ENCODE measurements at regions not wholly inside any gene's neighbourhood (a gene's known extent, or its start where the extent isn't known, plus 50 kb on each side); places are given as distances from the start of the nearest gene placed in this dataset.
A peak's percentile ranks its signal among the peaks of the same experiment; 100 is the strongest.

DNA sequence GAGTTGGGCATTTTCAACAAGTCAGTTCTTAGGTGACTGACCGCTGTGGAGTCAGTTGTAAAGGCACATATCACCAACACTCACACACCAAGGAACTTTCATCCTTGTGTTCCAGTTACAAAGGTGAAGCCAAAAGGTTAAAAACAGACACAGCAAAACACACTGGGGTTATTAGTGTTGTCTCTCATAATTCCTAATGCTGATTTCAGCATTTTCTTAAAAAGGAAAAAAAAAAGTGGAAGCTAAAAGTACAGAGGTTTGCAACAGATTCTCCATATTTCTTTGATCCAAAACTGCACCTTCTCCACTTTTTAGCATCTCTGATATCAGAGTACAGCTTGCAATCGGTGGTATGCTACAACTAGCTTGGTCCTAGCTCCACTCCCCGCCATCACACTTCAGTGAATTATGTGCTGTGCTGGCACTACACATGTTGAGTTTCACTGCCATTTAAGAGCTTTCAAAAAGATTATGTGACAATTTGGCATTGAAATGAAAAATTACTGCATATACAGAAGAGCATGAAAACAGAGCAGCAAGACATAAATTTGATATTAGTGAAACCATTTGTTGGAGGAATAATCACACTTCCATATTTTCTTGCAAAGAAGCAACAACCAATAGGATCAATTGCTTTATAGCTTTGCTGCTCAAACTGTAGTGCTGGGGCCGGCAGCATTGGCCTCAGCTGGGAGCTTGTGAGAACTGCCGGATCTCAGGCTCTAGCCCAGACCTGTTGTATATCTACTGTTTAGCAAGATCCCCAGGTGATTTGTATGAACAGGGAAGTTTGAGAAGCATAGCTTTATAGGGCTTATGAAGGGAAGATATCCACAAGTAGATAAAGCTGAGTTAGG is 62.3 kb upstream of the DAPL1 start:
- intact Hi-C loops (cut with DNase I), result no loop called here
- no peaks in the 10 kb centered on the region for H3K27me3 ChIP-seq (ENCODE audit: control insufficient read depth, insufficient read depth)
- WGBS, result 90% methylated on average over 5 of the region's 5 CpGs
- no peak overlapping the region for H3K4me3 ChIP-seq (ENCODE audit: low read length)
- ATAC-seq (no peak), DNase-seq (no peak)
- no peaks in the 10 kb centered on the region for H3K4me1 ChIP-seq (ENCODE audit: control insufficient read depth, insufficient read depth, low read length)
- H3K9me3 ChIP-seq (ENCODE audit: control insufficient read depth, low read length), result no peaks in the 10 kb centered on the region
- no peak overlapping the region for H3K27ac ChIP-seq (ENCODE audit: low read length)

GRCh38 chr2:158733430-158733755 is 61.7 kb upstream of the DAPL1 start:
- DNase-seq (no peak), ATAC-seq (no peak)
- intact Hi-C loops (cut with DNase I), result no loop called here
- H3K4me3 ChIP-seq (ENCODE audit: low read length), result no peak overlapping the region
- no peaks in the 10 kb centered on the region for H3K4me1 ChIP-seq (ENCODE audit: control insufficient read depth, insufficient read depth, low read length)
- H3K27ac ChIP-seq (ENCODE audit: low read length), result no peak overlapping the region
- WGBS, result 83% methylated on average over 7 of the region's 7 CpGs
- no peaks in the 10 kb centered on the region for H3K27me3 ChIP-seq (ENCODE audit: control insufficient read depth, insufficient read depth)
- H3K9me3 ChIP-seq (ENCODE audit: control insufficient read depth, low read length), result no peaks in the 10 kb centered on the region

GRCh38 chr2:158734442-158734841 is 60.7 kb upstream of the DAPL1 start:
- no peak for DNase-seq
- H3K4me3 ChIP-seq (ENCODE audit: low read length), result no peak overlapping the region
- no peaks in the 10 kb centered on the region for H3K27me3 ChIP-seq (ENCODE audit: control insufficient read depth, insufficient read depth)
- 88% methylated on average over 7 of the region's 7 CpGs for WGBS
- no peaks in the 10 kb centered on the region for H3K9me3 ChIP-seq (ENCODE audit: control insufficient read depth, low read length)
- no peak for ATAC-seq
- no peaks in the 10 kb centered on the region for H3K4me1 ChIP-seq (ENCODE audit: control insufficient read depth, insufficient read depth, low read length)
- H3K27ac ChIP-seq (ENCODE audit: low read length), result no peak overlapping the region
- intact Hi-C loops (cut with DNase I), result no loop called here

DNA sequence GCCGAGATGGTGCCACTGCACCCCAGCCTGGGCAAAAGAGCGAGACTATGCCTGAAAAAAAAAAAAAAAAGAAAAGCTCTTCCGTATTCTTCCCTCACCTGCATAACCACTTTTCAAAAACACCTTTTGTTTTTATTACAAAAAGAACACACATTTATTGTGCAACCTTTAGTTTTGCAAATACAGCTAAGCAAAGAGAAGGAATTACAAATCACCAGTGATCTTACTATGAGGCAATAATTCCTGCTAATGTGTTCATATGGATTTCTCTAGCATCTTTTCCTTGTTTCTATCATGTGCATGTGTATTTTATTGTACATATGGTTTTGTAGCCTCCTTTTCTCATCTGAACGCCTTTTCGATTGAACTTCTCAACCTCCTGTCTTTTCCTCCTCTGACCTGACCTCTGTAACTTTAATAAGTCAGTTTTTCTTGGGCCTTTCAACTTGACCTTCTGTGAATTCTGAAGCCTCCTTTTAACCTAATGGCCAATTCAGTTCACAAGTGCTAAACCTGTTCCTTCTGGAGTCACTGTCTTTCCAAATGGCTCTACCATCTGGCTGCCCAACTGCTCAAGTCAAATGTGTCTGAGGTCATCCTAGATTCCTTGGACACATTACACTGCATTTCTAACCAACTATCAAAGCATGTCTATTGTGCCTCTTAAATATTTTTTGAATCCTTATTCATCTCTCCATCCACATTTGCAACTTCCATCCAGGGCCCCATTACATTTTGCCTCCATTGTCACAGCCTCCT is 59.1 kb upstream of the DAPL1 start:
- ATAC-seq, result no peak

DNA sequence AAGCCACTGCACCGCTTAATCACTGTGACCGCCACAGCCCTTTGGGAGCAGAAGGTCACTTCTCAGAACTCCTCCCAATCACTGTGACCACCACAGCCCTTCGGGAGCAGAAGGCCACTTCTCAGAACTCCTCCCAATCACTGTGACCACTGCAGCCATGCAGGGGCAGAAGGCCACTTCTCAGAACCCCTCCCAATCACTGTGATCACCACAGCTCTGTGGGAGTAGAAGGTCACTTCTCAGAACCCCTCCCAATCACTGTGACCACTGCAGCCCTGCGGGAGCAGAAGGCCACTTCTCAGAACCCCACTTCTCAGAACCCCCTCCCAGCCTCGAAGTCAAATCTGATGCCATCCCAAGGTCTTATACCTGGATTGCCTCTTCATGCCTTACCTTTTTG is 56.8 kb upstream of the DAPL1 start:
- Histone ChIP-seq H3K9me3 (ENCODE audit: control insufficient read depth, low read length) (no peaks in the 10 kb centered on the region), H3K27me3 (ENCODE audit: control insufficient read depth, insufficient read depth) (no peaks in the 10 kb centered on the region), H3K4me3 (ENCODE audit: low read length) (no peak overlapping the region), H3K27ac (ENCODE audit: low read length) (no peak overlapping the region), H3K4me1 (ENCODE audit: control insufficient read depth, insufficient read depth, low read length) (peaks cover 15% of the 10 kb centered on the region)
- intact Hi-C loops (cut with DNase I), result no loop called here
- ATAC-seq (no peak), DNase-seq (no peak)
- 83% methylated on average over 5 of the region's 5 CpGs for WGBS

More for the DNA sequence above, 59.1 kb upstream of the DAPL1 start:
- 95% methylated on average over 5 of the region's 5 CpGs for WGBS
- no peak for DNase-seq
- H3K4me3 ChIP-seq (ENCODE audit: low read length), result no peak overlapping the region
- H3K27ac ChIP-seq (ENCODE audit: low read length), result no peak overlapping the region
- intact Hi-C loops (cut with DNase I), result no loop called here
- H3K27me3 ChIP-seq (ENCODE audit: control insufficient read depth, insufficient read depth), result no peaks in the 10 kb centered on the region
- H3K4me1 ChIP-seq (ENCODE audit: control insufficient read depth, insufficient read depth, low read length), result peaks cover 6% of the 10 kb centered on the region
- no peaks in the 10 kb centered on the region for H3K9me3 ChIP-seq (ENCODE audit: control insufficient read depth, low read length)

DNA sequence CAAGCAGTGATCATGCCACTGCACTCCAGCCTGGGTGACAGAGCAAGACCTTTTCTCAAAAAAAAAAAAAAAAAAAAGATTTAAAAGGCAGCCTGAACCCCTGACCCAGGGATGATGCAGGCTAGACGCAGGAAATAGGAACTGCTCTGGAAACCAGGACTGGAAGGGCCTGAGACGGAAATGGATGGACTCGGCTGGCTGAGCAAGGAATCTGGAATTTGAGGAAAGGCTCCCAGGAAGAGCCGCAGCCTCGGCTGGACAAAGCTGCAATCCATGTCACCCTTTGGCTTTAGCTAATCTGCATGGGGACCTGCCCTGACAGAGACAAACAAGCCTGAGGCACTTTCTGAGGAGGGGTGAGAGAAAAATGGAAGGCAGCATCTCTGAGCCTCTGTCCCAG is 55.0 kb upstream of the DAPL1 start:
- no peaks in the 10 kb centered on the region for H3K27me3 ChIP-seq (ENCODE audit: control insufficient read depth, insufficient read depth)
- DNase-seq (peak in 1 of 3 donors; percentile 58), ATAC-seq (peak; percentile 7 to 39)
- 65% methylated on average over 5 of the region's 5 CpGs for WGBS
- H3K9me3 ChIP-seq (ENCODE audit: control insufficient read depth, low read length), result no peaks in the 10 kb centered on the region
- peaks cover 15% of the 10 kb centered on the region for H3K4me1 ChIP-seq (ENCODE audit: control insufficient read depth, insufficient read depth, low read length)
- intact Hi-C loops (cut with DNase I), result loop anchor here in 1 of 4 donors (10.0 kb wide), 2 partner anchors 265 to 555 kb away; no protein-coding TSS in a partner anchor
- no peak overlapping the region for H3K4me3 ChIP-seq (ENCODE audit: low read length)
- no peak overlapping the region for H3K27ac ChIP-seq (ENCODE audit: low read length)

GRCh38 chr2:158740621-158741020 is 54.5 kb upstream of the DAPL1 start:
- Histone ChIP-seq H3K4me1 (ENCODE audit: control insufficient read depth, insufficient read depth, low read length) (peaks cover 15% of the 10 kb centered on the region), H3K4me3 (ENCODE audit: low read length) (no peak overlapping the region), H3K27me3 (ENCODE audit: control insufficient read depth, insufficient read depth) (no peaks in the 10 kb centered on the region), H3K9me3 (ENCODE audit: control insufficient read depth, low read length) (no peaks in the 10 kb centered on the region), H3K27ac (ENCODE audit: low read length) (no peak overlapping the region)
- WGBS, result 56% methylated on average over 4 of the region's 4 CpGs
- ATAC-seq (peak in 1 of 2 donors; percentile 5), DNase-seq (no peak)
- intact Hi-C loops (cut with DNase I), result loop anchor here in 1 of 4 donors (10.0 kb wide), 2 partner anchors 266 to 556 kb away; no protein-coding TSS in a partner anchor

GRCh38 chr2:158741625-158742024 is 53.5 kb upstream of the DAPL1 start:
- peaks cover 18% of the 10 kb centered on the region for H3K4me1 ChIP-seq (ENCODE audit: control insufficient read depth, insufficient read depth, low read length)
- intact Hi-C loops (cut with DNase I), result loop anchor here in 1 of 4 donors (10.0 kb wide), 2 partner anchors 267 to 557 kb away; no protein-coding TSS in a partner anchor
- 78% methylated on average over 8 of the region's 8 CpGs for WGBS
- DNase-seq (peak in 2 of 3 donors; percentile 66), ATAC-seq (peak; percentile 29 to 66)
- H3K27ac ChIP-seq (ENCODE audit: low read length), result peak overlapping the region; percentile 90
- no peak overlapping the region for H3K4me3 ChIP-seq (ENCODE audit: low read length)
- no peaks in the 10 kb centered on the region for H3K9me3 ChIP-seq (ENCODE audit: control insufficient read depth, low read length)
- no peaks in the 10 kb centered on the region for H3K27me3 ChIP-seq (ENCODE audit: control insufficient read depth, insufficient read depth)

GRCh38 chr2:158742536-158742935 is 52.6 kb upstream of the DAPL1 start:
- intact Hi-C loops (cut with DNase I), result loop anchor here in 1 of 4 donors (10.0 kb wide), 2 partner anchors 268 to 558 kb away; no protein-coding TSS in a partner anchor
- 80% methylated on average over 4 of the region's 4 CpGs for WGBS
- no peaks in the 10 kb centered on the region for H3K9me3 ChIP-seq (ENCODE audit: control insufficient read depth, low read length)
- no peak overlapping the region for H3K4me3 ChIP-seq (ENCODE audit: low read length)
- H3K27me3 ChIP-seq (ENCODE audit: control insufficient read depth, insufficient read depth), result no peaks in the 10 kb centered on the region
- DNase-seq (no peak), ATAC-seq (no peak)
- H3K27ac ChIP-seq (ENCODE audit: low read length), result peak overlapping the region; percentile 30
- peaks cover 18% of the 10 kb centered on the region for H3K4me1 ChIP-seq (ENCODE audit: control insufficient read depth, insufficient read depth, low read length)

GRCh38 chr2:158743466-158743865 is 51.7 kb upstream of the DAPL1 start:
- intact Hi-C loops (cut with DNase I), result loop anchor here in 1 of 4 donors (10.0 kb wide), 2 partner anchors 269 to 559 kb away; no protein-coding TSS in a partner anchor
- no peaks in the 10 kb centered on the region for H3K27me3 ChIP-seq (ENCODE audit: control insufficient read depth, insufficient read depth)
- H3K4me1 ChIP-seq (ENCODE audit: control insufficient read depth, insufficient read depth, low read length), result peaks cover 18% of the 10 kb centered on the region
- no peak overlapping the region for H3K4me3 ChIP-seq (ENCODE audit: low read length)
- no peak for ATAC-seq
- DNase-seq, result no peak
- 62% methylated on average over 4 of the region's 4 CpGs for WGBS
- no peaks in the 10 kb centered on the region for H3K9me3 ChIP-seq (ENCODE audit: control insufficient read depth, low read length)
- H3K27ac ChIP-seq (ENCODE audit: low read length), result no peak overlapping the region

GRCh38 chr2:158743879-158744278 is 51.2 kb upstream of the DAPL1 start:
- H3K27ac ChIP-seq (ENCODE audit: low read length), result no peak overlapping the region
- no peak overlapping the region for H3K4me3 ChIP-seq (ENCODE audit: low read length)
- H3K9me3 ChIP-seq (ENCODE audit: control insufficient read depth, low read length), result no peaks in the 10 kb centered on the region
- H3K4me1 ChIP-seq (ENCODE audit: control insufficient read depth, insufficient read depth, low read length), result peaks cover 18% of the 10 kb centered on the region
- DNase-seq, result no peak
- ATAC-seq, result no peak
- no peaks in the 10 kb centered on the region for H3K27me3 ChIP-seq (ENCODE audit: control insufficient read depth, insufficient read depth)
- intact Hi-C loops (cut with DNase I), result loop anchor here in 1 of 4 donors (10.0 kb wide), 2 partner anchors 269 to 559 kb away; no protein-coding TSS in a partner anchor

Measured in right cardiac atrium (tissue), 5 donors.